Esophagus squamous epithelium (tissue), 5 donors: ENCODE measurements at regions not wholly inside any gene's neighbourhood (a gene's known extent, or its start where the extent isn't known, plus 50 kb on each side); places are given as distances from the start of the nearest gene placed in this dataset.

Experiments
- DNase-seq: peaks from one replicate; lab custom pipeline; 2025; lab: John Stamatoyannopoulos, UW
- H3K27ac ChIP-seq, 4 donors: fragments of 200-600 bp; sonication (generic); one replicate each; pipeline ENCODE4 v1.5.1; 2016 to 2019; ENCODE audit warnings: mild to moderate bottlenecking in 1 of 4
- H3K27me3 ChIP-seq, 4 donors: fragments of 200-600 bp; sonication (generic); 1 replicate in 3 of 4; 2 replicates in 1 of 4; pipeline versions ENCODE4 v1.5.1 to v1.6.0; 2017 to 2021; ENCODE audit warnings: antibody characterized with exemption in 1 of 4
- H3K36me3 ChIP-seq, 3 donors: fragments of 200-600 bp; sonication (generic); one replicate each; pipeline ENCODE4 v1.5.1; 2016 to 2019
- H3K4me1 ChIP-seq, 3 donors: fragments of 200-600 bp; sonication (generic); one replicate each; pipeline ENCODE4 v1.5.1; 2017 to 2019
- H3K4me3 ChIP-seq, 4 donors: fragments of 200-600 bp; sonication (generic); 1 replicate in 3 of 4; 2 replicates in 1 of 4; pipeline ENCODE4 v1.5.1; 2016 to 2019; ENCODE audit warnings: mild to moderate bottlenecking in 2 of 4, moderate library complexity in 1 of 4
- H3K9me3 ChIP-seq, 3 donors: fragments of 200-600 bp; sonication (generic); one replicate each; pipeline ENCODE4 v1.5.1; 2016 to 2019
- POLR2A ChIP-seq, 4 donors: fragments of 450-650 bp; IDR thresholded peaks; one replicate each; pipeline ENCODE4 v1.6.1; 2017; ENCODE audit warnings: antibody characterized with exemption in 4 of 4, mild to moderate bottlenecking in 4 of 4, moderate library complexity in 3 of 4
- WGBS, 2 donors: methylation state at CpG; one replicate each; pipeline ENCODE4 v1.1.5; 2018; 5-methylcytosine and 5-hydroxymethylcytosine counted together
- intact Hi-C: fragments of 100-400 bp; cut with DNase I; formaldehyde crosslinking; loops from one replicate; pipeline ENCODE4 v1.15.0; 2022
- TF ChIP-seq, protein P1 (sequence below), 6 experiments: fragments of 450-650 bp in 4 of 6; fragments of 200-600 bp in 2 of 6; sonication (generic) in 2 of 6; IDR thresholded peaks; one replicate each; pipeline ENCODE4 v1.5.1; 2016 to 2019; ENCODE audit warnings: antibody characterized with exemption in 6 of 6, mild to moderate bottlenecking in 4 of 6, moderate library complexity in 4 of 6
- donor health status: DM: yes; HTN: yes; CAD: no.

DNA sequence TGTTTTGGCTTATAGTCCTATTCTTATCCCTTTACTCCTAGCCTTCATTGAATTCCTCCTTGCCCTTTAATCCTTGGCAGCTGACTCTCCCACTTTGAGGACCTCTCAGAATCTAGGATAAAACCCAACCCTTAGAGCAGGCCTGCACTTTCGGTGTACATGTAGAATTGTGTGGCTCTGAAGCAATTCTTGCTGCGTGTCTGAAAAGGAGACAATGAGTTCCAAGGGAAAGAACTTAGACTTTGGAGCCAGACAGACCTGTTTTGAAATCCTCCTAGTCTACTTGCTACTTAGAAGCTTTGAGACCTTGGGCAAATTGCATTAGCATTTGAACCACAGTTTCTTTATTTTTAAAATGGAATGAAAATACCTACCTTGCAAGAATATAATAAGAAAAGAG lies 175.2 kb downstream of the BEND2 start:
- DNase-seq, result no peak
- H3K36me3 ChIP-seq, result no peaks in the 10 kb centered on the region
- WGBS, 2 donors, result 46 to 50% methylated on average over 1 to 2 of the region's 2 CpGs
- no peak overlapping the region for H3K4me3 ChIP-seq
- H3K27me3 ChIP-seq, result no peaks in the 10 kb centered on the region
- intact Hi-C loops, result no loop called here
- H3K4me1 ChIP-seq, result no peaks in the 10 kb centered on the region
- no peak overlapping the region for H3K27ac ChIP-seq
- TF ChIP-seq POLR2A (IDR thresholded peaks at IDR 0.05), result no peak
- TF ChIP-seq, protein P1, sequence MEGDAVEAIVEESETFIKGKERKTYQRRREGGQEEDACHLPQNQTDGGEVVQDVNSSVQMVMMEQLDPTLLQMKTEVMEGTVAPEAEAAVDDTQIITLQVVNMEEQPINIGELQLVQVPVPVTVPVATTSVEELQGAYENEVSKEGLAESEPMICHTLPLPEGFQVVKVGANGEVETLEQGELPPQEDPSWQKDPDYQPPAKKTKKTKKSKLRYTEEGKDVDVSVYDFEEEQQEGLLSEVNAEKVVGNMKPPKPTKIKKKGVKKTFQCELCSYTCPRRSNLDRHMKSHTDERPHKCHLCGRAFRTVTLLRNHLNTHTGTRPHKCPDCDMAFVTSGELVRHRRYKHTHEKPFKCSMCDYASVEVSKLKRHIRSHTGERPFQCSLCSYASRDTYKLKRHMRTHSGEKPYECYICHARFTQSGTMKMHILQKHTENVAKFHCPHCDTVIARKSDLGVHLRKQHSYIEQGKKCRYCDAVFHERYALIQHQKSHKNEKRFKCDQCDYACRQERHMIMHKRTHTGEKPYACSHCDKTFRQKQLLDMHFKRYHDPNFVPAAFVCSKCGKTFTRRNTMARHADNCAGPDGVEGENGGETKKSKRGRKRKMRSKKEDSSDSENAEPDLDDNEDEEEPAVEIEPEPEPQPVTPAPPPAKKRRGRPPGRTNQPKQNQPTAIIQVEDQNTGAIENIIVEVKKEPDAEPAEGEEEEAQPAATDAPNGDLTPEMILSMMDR (IDR thresholded peaks at IDR 0.05), result no peak
- H3K9me3 ChIP-seq, result no peaks in the 10 kb centered on the region

DNA sequence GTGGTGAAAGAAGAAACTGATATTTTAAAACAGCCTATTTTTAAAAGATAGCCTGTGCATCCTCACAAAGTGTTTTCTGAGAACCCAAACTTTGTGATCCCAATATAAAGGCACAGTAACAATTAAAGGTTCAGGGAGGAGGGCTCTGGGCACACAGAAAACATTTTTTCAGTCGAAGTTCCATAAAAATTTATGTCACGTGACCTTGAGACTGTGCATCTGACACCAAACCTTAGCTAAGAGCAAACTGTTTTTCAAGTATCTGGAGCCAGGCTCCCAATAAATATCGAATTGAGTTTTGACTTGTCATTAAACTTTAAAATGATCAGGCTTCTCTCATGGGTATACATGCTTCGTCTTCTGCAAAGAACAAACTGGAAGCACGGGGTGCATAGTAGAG lies 177.9 kb downstream of the BEND2 start:
- H3K36me3 ChIP-seq, result no peaks in the 10 kb centered on the region
- 51 to 69% methylated on average over 5 of the region's 5 CpGs for whole genome bisulfite sequencing, 2 donors
- no peaks in the 10 kb centered on the region for H3K4me1 ChIP-seq
- no peak for DNase-seq
- intact Hi-C loops, result no loop called here
- no peak overlapping the region for H3K27ac ChIP-seq
- H3K27me3 ChIP-seq, result no peaks in the 10 kb centered on the region
- no peaks in the 10 kb centered on the region for H3K9me3 ChIP-seq
- no peak overlapping the region for H3K4me3 ChIP-seq
- TF ChIP-seq, protein P1 (IDR thresholded peaks at IDR 0.05), result no peak
- TF ChIP-seq POLR2A (IDR thresholded peaks at IDR 0.05), result no peak

DNA sequence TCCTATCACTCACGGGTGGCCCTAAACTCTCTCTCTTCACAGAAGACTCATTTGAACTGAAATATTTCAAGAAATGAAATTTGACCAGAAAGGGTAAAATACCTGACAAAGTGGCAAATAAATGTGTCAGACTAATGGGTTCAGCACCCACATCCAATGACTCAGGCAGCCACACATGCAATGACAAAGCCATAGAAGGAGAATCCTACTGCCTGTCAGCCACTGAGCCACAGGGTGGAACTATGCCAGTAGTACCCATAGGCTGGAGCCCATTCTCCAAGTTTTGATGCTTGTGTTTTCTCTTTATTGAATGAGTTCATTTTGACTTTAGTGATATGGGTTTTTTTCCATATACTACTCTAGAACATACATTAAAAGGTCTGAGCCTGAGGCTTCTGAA lies 179.0 kb downstream of the BEND2 start:
- 78 to 80% methylated on average over 1 of the region's 1 CpG for WGBS, 2 donors
- DNase-seq, result no peak
- TF ChIP-seq, protein P1 (IDR thresholded peaks at IDR 0.05), result no peak
- no peak for TF ChIP-seq POLR2A (IDR thresholded peaks at IDR 0.05)
- Histone ChIP-seq H3K27ac (no peak overlapping the region), H3K9me3 (no peaks in the 10 kb centered on the region), H3K27me3 (no peaks in the 10 kb centered on the region), H3K4me1 (no peaks in the 10 kb centered on the region), H3K36me3 (no peaks in the 10 kb centered on the region), H3K4me3 (no peak overlapping the region)
- intact Hi-C loops, result no loop called here

DNA sequence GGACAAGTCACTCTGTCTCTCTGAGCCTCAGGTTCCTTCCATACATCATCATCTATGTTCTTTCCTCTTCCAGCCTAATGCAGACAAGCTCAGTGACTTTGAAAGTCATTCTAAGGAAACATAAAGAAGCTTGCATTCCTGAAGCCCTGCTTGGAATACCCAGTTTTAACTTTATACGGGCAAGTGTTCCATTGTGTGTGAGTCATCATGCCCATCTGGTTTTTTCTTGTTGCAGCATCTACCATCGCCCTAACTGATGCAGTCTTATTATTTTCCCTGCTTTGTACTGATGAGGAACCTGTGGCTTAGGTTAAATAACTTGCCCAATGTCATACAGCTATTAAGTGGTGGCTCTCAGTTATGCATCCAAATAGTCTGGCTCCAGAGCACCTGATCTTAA lies 177.9 kb upstream of the RAI2 start:
- intact Hi-C loops, result no loop called here
- no peak for DNase-seq
- Histone ChIP-seq H3K27me3 (no peaks in the 10 kb centered on the region), H3K27ac (no peak overlapping the region), H3K4me3 (no peak overlapping the region), H3K4me1 (no peaks in the 10 kb centered on the region), H3K9me3 (no peaks in the 10 kb centered on the region), H3K36me3 (no peaks in the 10 kb centered on the region)
- 40 to 63% methylated on average over 2 of the region's 2 CpGs for WGBS, 2 donors
- TF ChIP-seq, protein P1 (IDR thresholded peaks at IDR 0.05), result no peak
- no peak for TF ChIP-seq POLR2A (IDR thresholded peaks at IDR 0.05)

DNA sequence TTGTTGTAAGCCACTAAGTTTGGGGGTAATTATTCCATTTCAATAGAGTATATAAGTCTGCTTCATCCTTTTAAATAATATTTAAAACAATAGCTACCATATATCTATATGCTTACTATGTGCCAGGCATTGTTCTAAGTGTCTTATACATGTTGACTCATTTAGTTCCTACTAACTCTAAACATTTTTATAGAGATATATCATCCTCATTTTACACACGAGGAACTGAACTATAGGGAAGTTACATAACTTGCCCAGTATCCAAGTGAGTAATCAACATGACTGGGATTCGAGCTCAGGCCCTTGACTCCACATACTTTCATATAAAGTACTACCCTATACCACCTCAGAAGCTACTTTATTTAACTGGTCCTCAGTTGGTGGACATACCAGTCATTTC lies 175.3 kb upstream of the RAI2 start:
- no peak overlapping the region for H3K4me3 ChIP-seq
- H3K27ac ChIP-seq, result no peak overlapping the region
- no peak for TF ChIP-seq POLR2A (IDR thresholded peaks at IDR 0.05)
- TF ChIP-seq, protein P1 (IDR thresholded peaks at IDR 0.05), result no peak
- H3K4me1 ChIP-seq, result no peaks in the 10 kb centered on the region
- no peaks in the 10 kb centered on the region for H3K36me3 ChIP-seq
- WGBS, 2 donors, result 32 to 40% methylated on average over 2 of the region's 2 CpGs
- DNase-seq, result no peak
- no peaks in the 10 kb centered on the region for H3K27me3 ChIP-seq
- H3K9me3 ChIP-seq, result no peaks in the 10 kb centered on the region
- intact Hi-C loops, result no loop called here
